Keratinocyte (primary cell): ENCODE measurements at regions not wholly inside any gene's neighbourhood (a gene's known extent, or its start where the extent isn't known, plus 50 kb on each side); places are given as distances from the start of the nearest gene placed in this dataset.

Source experiments
- DNase-seq: peaks from one replicate; pipeline ENCODE4 v3.0.0-alpha.2; 2011; ENCODE audit warnings: low read depth, missing footprints, low spot score
- FAIRE-seq: peaks from 2 replicates; lab custom pipeline; 2011; peaks lifted over from hg19 to GRCh38; lab: Jason Lieb, UNC
- H2AFZ ChIP-seq: 2 replicates; pipeline ENCODE4 v1.6.0; 2012; ENCODE audit warnings: low read length, control low read depth, inconsistent platforms; ENCODE audit not compliant: control insufficient read depth
- H3K27ac ChIP-seq: 2 replicates; pipeline ENCODE4 v1.5.1; 2011; ENCODE audit warnings: low read length; ENCODE audit not compliant: control insufficient read depth, insufficient read depth
- H3K27me3 ChIP-seq: 3 replicates; pipeline ENCODE4 v1.6.0; 2011; ENCODE audit warnings: low read length; ENCODE audit not compliant: control insufficient read depth, insufficient read depth; ENCODE audit errors: extremely low read depth
- H3K36me3 ChIP-seq, 2 experiments: 2 replicates in 1 of 2; 3 replicates in 1 of 2; pipeline ENCODE4 v1.5.1; 2011; ENCODE audit warnings: low read length in 2 of 2, mild to moderate bottlenecking in 1 of 2; ENCODE audit not compliant: control insufficient read depth in 2 of 2, insufficient read depth in 2 of 2; ENCODE audit errors: extremely low read depth in 1 of 2
- H3K4me1 ChIP-seq: 3 replicates; pipeline ENCODE4 v1.5.1; 2011; ENCODE audit warnings: low read length; ENCODE audit not compliant: control insufficient read depth, insufficient read depth; ENCODE audit errors: extremely low read depth
- H3K4me2 ChIP-seq: 3 replicates; pipeline ENCODE4 v1.6.0; 2011; ENCODE audit warnings: low read depth, low read length; ENCODE audit not compliant: control insufficient read depth, insufficient read depth; ENCODE audit errors: extremely low read depth
- H3K4me3 ChIP-seq, 3 experiments: fragments of 200-600 bp in 1 of 3; sonication (generic) in 1 of 3; 2 replicates in 2 of 3; 3 replicates in 1 of 3; pipeline ENCODE4 v1.5.1; 2011 to 2016; ENCODE audit warnings: low read length in 3 of 3, mild to moderate bottlenecking in 3 of 3, control low read depth in 2 of 3, inconsistent platforms in 1 of 3, low read depth in 1 of 3, mixed read lengths in 1 of 3, mixed run types in 1 of 3, moderate library complexity in 1 of 3; ENCODE audit not compliant: control insufficient read depth in 2 of 3, insufficient read depth in 2 of 3; ENCODE audit errors: extremely low read depth in 1 of 3
- H3K79me2 ChIP-seq: 2 replicates; pipeline ENCODE4 v1.6.0; 2012; ENCODE audit warnings: low read length; ENCODE audit not compliant: control insufficient read depth, insufficient read depth
- H3K9ac ChIP-seq: 3 replicates; pipeline ENCODE4 v1.6.0; 2011; ENCODE audit warnings: low read length; ENCODE audit not compliant: control insufficient read depth, insufficient read depth; ENCODE audit errors: extremely low read depth
- H3K9me1 ChIP-seq: 3 replicates; pipeline ENCODE4 v1.6.0; 2011; ENCODE audit warnings: low read length; ENCODE audit not compliant: control insufficient read depth, insufficient read depth; ENCODE audit errors: extremely low read depth
- H3K9me3 ChIP-seq: 2 replicates; pipeline ENCODE4 v1.5.1; 2012; ENCODE audit warnings: low read depth, low read length; ENCODE audit not compliant: control insufficient read depth
- H4K20me1 ChIP-seq: 3 replicates; pipeline ENCODE4 v1.6.0; 2011; ENCODE audit warnings: low read length; ENCODE audit not compliant: control insufficient read depth, insufficient read depth; ENCODE audit errors: extremely low read depth
- EZH2 ChIP-seq: IDR thresholded peaks from one replicate; pipeline ENCODE4 v1.6.1; 2012; ENCODE audit warnings: inconsistent platforms, mild to moderate bottlenecking, low read length, moderate library complexity
- dilution Hi-C: fragments of 300-500 bp; cut with MboI; formaldehyde crosslinking; loops from one replicate; pipeline ENCODE4 v1.7.0; 2020; ENCODE audit warnings: low sequenced_read_pairs; ENCODE audit not compliant: extremely low pct_ligation_motif_present
- TF ChIP-seq, protein P1 (sequence below), 3 experiments: IDR thresholded peaks in 1 of 3; conservative IDR thresholded peaks in 1 of 3; optimal IDR thresholded peaks in 1 of 3; 2 replicates in 2 of 3; 3 replicates in 1 of 3; pipeline versions ENCODE3 to v1.5.1; 2011; ENCODE audit warnings: low read length in 3 of 3, mild to moderate bottlenecking in 3 of 3, moderate library complexity in 2 of 3, control low read depth in 1 of 3, inconsistent platforms in 1 of 3; ENCODE audit not compliant: insufficient read depth in 2 of 3; ENCODE audit errors: extremely low read depth in 1 of 3

- Histone ChIP-seq H3K4me2 (no peak overlapping the region), H3K9ac (no peak overlapping the region), H3K9me1 (no peaks in the 10 kb centered on the region), H3K9me3 (no peaks in the 10 kb centered on the region), H4K20me1 (no peaks in the 10 kb centered on the region), H3K36me3 (no peaks in the 10 kb centered on the region), H3K4me1 (no peaks in the 10 kb centered on the region), H3K4me3 (no peak overlapping the region), H3K79me2 (no peaks in the 10 kb centered on the region), H3K27me3 (no peaks in the 10 kb centered on the region), H3K27ac (no peak overlapping the region), H2AFZ (no peak overlapping the region)
- FAIRE-seq = no peak
- no peak for DNase-seq
- TF ChIP-seq, protein P1, sequence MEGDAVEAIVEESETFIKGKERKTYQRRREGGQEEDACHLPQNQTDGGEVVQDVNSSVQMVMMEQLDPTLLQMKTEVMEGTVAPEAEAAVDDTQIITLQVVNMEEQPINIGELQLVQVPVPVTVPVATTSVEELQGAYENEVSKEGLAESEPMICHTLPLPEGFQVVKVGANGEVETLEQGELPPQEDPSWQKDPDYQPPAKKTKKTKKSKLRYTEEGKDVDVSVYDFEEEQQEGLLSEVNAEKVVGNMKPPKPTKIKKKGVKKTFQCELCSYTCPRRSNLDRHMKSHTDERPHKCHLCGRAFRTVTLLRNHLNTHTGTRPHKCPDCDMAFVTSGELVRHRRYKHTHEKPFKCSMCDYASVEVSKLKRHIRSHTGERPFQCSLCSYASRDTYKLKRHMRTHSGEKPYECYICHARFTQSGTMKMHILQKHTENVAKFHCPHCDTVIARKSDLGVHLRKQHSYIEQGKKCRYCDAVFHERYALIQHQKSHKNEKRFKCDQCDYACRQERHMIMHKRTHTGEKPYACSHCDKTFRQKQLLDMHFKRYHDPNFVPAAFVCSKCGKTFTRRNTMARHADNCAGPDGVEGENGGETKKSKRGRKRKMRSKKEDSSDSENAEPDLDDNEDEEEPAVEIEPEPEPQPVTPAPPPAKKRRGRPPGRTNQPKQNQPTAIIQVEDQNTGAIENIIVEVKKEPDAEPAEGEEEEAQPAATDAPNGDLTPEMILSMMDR (optimal IDR thresholded peaks at IDR 0.05 in 1 of 3, IDR thresholded peaks at IDR 0.05 in 1 of 3, conservative IDR thresholded peaks at IDR 0.05 in 1 of 3; ENCODE audit: extremely low read depth in 1 of 3, insufficient read depth in 2 of 3, low read length in 3 of 3) = no peak
- no peak for TF ChIP-seq EZH2
- dilution Hi-C loops = no loop called here
Measured at GRCh38 chr6:165755583-165755982, 92.5 kb upstream of the PDE10A start.

- dilution Hi-C loops = no loop called here
- Histone ChIP-seq H4K20me1 (no peaks in the 10 kb centered on the region), H3K27ac (no peak overlapping the region), H3K36me3 (no peaks in the 10 kb centered on the region), H3K4me3 (no peak overlapping the region), H2AFZ (no peak overlapping the region), H3K9me3 (peaks cover 4% of the 10 kb centered on the region), H3K4me1 (no peaks in the 10 kb centered on the region), H3K9me1 (no peaks in the 10 kb centered on the region), H3K9ac (no peak overlapping the region), H3K79me2 (no peaks in the 10 kb centered on the region), H3K27me3 (no peaks in the 10 kb centered on the region), H3K4me2 (no peak overlapping the region)
- FAIRE-seq (no peak), DNase-seq (no peak)
- no peak for TF ChIP-seq EZH2
- TF ChIP-seq, protein P1 (optimal IDR thresholded peaks at IDR 0.05 in 1 of 3, IDR thresholded peaks at IDR 0.05 in 1 of 3, conservative IDR thresholded peaks at IDR 0.05 in 1 of 3; ENCODE audit: extremely low read depth in 1 of 3, insufficient read depth in 2 of 3, low read length in 3 of 3) = no peak
Measured at GRCh38 chr6:165753506-165753905, 90.5 kb upstream of the PDE10A start.
